ENCODE measurements at regions not wholly inside any gene's neighbourhood (a gene's known extent, or its start where the extent isn't known, plus 50 kb on each side); places are given as distances from the start of the nearest gene placed in this dataset.
"Not testable (repeated sequence)": the region's sequence is repeated elsewhere in the genome, so short reads cannot be mapped to it uniquely, and the experiment has no call there.

DNA sequence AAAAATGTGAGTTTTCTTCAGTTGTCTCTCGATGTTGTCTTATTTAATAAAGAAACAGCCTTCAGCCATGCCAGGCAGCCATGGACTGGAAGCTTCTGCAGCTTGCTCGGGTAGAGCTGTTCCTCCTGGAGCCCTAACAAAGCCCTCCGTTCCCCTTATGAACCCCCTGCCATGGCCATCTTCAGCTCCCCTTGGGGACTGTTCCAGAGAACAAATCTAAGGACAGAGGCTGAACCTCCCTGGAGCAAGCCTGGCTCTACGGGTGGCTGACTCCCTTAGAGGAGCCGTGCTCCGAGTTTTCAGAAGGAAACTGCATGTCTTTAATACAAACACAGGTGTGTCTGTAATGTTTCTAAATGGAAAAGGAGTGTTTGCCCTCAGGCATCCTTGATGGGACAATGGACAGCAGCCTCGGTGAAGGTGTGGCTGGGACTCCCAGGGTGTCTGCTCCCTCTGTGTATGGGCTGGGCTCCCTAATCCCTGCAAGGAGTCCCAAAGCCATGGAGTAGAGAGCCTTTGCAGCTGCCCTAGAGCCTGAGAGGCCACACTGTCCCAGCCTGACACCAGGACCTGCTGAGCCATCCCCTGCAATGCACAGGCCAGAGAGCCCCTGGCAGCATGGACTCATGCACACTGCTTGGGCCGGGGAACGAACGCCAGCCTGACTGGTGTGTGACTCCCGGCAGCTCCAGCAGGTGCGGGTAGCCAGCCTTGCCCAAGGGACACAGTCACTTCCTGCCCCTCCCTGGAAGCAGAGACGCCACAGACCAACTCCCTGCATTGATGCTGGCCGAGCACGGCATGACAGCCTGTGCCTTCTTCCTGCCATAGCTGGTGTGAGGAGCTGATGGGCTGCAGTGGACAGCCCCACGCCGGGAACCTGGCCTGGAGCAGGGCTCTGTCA, 381.8 kb downstream of the TCERG1L start:
- DNase-seq = no peak

DNA sequence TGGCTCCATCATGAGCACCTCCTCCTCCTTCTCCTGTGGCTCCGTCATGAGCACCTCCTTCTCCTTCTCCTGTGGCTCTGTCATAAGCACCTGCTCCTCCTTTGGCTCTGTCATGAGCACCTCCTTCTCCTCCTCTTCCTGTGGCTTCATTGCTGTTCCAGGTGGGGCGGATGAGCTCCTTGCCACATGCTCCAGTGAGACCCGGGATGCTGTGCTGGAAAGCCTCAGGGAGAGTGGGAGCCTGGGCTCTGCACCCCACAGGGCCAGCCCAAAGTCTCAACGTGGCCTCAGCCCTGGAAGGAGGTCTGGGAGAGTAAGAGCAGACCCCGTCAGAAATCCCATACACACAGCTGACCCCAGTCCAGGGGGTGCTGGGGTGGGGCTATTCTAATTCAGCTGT, 380.7 kb downstream of the TCERG1L start:
- no peak for DNase-seq

GRCh38 chr10:130931256-130931655, 380.3 kb downstream of the TCERG1L start:
- DNase-seq = no peak

GRCh38 chr10:130932326-130933007, 379.1 kb downstream of the TCERG1L start:
- DNase-seq = no peak

- DNase-seq = no peak
Observed at GRCh38 chr10:130933008-130933390, 378.5 kb downstream of the TCERG1L start.

GRCh38 chr10:130934293-130935127, 377.0 kb downstream of the TCERG1L start:
- no peak for DNase-seq

GRCh38 chr10:130935128-130935439, 376.4 kb downstream of the TCERG1L start:
- DNase-seq = no peak

DNA sequence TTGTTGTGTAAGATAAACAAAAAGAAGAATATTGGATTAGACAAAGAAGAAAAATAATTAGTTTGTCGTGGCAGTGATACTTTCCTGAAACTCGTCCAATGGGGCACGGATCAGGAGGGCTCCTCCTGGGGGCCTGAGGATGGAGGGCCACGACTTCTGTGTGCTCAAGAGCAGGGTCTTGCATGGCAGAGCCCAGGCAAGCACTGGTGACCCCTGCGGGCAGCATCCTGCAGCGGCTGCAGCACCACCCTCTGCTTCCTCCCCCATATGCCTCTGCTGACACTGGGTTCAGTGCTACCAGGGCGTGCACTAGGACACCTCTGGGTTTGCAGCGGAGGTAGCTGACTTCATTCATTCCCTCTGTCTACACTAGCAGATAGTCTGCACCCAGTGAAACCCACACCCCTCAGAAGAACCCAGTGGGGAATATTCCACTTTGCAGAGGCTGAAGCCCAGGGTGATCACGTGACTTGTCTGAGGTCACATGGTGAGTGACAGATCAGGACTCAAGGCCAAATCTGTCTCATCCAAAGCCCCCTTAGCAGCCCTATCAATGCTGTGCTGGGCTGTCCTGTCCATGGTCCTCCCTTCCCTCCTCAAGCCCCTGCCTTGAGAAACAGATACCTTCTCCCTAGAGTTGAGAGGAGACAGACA, 375.5 kb downstream of the TCERG1L start:
- DNase-seq = no peak

- DNase-seq = no peak
Observed at GRCh38 chr10:130936851-130937250, 374.7 kb downstream of the TCERG1L start.

GRCh38 chr10:130938051-130938450, 373.5 kb downstream of the TCERG1L start:
- DNase-seq = no peak

DNA sequence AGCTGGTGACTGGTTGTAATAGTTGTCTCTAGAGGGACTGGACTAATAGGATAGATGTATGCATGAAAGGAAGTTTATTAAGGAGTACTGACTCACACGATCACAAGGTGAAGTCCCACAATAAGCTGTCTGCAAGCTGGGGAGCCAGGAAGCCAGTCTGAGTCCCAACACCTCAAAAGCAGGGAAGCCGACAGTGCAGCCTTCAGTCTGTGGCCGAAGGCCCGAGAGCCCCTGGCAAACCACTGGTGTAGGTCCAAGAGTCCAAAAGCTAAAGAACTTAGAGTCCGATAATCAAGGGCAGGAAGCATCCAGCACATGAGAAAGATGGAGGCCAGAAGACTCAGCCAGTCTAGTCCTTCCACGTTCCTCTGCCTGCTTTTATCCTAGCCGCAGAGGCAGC, 372.6 kb downstream of the TCERG1L start:
- not testable (repeated sequence) for DNase-seq

DNA sequence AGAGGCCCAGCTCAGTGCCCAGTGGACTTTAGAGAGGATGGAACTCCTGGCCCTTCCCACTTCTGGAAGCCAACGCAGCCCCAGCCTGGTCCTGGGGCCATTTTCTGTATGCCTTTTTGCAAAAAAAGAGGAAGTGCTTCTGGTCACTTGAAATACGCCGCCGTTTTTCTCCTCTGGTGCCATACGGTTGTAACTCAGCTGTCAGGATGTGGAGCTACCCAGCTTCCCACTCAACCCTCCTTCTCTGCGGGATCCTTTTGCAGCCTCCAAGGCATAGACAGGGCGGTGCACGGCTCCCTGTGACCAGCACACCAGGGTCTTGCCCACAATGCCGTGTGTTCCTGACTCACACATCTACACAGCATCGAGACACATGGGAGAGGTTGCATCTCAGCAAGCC, 369.6 kb downstream of the TCERG1L start:
- no peak for DNase-seq

- no peak for DNase-seq
Observed at GRCh38 chr10:130952086-130952485, 359.4 kb downstream of the TCERG1L start.

DNA sequence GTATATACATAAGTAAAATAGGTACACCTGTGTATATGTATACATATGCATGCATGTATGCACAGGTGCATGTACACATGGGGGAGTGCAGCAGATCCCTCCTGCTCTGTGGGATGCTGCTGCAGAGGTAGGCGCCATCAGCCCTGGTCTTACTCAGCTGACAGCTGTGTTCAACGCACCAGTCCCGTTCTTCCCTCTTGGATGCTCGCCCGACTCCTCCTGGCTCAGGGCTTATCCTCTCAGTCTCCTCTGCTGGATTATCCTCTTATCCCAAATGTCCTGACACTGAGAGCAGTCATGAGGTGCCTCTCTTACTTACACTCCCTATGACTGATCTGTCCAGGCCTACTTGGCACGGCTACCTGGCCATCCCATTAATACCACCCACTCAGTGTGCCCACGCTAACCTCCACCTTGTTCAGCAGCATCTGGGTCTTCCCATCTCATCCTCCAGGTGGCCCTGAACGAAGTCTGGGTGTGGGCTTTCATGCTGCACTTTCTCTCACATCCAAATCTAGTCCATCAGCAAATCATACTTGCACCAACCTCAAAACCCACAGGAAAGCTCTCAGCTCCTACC, 357.1 kb downstream of the TCERG1L start:
- no peak for DNase-seq

DNA sequence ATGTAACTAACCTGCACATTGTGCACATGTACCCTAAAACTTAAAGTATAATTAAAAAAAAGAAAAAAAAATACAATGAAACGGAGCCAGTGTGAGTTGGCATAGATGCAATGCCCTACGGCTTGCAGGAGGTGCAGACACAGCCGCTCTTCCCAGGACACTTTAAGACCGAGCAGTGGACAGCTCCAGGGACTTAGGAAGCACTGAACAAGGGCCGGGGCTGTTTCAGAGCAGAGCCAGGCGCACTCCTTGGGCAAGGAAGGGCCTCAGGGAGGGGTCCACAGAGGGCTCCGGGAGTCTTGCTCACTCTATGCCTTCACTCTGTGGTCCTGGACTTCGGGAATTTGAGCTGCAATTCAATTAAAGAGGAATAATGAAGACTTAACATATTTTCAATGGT, 355.3 kb downstream of the TCERG1L start:
- DNase-seq = no peak

DNA sequence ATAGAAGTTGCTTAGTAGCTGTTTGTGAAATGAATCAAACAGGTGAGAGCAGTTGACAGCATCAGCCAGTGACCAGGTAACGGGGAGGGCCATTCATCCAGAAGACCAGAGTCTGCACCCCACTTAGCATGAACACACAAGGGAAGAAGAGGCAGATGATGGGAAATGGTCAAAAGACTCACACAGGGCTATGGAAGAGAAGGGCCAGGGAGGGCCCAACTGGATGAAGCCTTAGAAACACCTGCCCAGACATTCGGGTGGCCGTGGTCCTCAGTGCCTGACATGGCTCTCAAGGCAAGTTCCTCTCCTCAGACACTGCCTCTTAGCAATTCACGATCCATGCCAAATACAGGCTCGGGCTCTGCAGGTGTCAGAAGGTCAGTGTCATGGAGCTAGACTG, 354.1 kb downstream of the TCERG1L start:
- DNase-seq = no peak

DNA sequence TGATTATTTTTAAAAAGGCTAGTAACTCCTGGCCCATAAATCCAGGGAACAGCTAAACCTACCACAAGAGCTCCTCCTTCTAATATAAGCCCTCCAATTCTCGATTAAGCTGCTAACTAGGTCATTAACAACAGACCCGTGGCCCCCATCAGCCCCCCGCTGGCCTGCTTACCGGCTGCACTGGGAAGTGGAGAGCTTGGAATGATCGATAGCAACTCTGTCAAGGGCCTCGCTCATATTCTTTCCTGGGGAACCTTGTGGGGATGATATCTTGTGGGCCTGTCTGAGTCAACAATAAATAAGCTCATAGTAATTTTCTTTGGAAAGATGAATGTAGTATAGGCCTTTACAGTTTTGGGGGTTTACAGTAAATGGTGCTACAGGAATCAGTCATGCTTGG, 353.5 kb downstream of the TCERG1L start:
- no peak for DNase-seq

DNA sequence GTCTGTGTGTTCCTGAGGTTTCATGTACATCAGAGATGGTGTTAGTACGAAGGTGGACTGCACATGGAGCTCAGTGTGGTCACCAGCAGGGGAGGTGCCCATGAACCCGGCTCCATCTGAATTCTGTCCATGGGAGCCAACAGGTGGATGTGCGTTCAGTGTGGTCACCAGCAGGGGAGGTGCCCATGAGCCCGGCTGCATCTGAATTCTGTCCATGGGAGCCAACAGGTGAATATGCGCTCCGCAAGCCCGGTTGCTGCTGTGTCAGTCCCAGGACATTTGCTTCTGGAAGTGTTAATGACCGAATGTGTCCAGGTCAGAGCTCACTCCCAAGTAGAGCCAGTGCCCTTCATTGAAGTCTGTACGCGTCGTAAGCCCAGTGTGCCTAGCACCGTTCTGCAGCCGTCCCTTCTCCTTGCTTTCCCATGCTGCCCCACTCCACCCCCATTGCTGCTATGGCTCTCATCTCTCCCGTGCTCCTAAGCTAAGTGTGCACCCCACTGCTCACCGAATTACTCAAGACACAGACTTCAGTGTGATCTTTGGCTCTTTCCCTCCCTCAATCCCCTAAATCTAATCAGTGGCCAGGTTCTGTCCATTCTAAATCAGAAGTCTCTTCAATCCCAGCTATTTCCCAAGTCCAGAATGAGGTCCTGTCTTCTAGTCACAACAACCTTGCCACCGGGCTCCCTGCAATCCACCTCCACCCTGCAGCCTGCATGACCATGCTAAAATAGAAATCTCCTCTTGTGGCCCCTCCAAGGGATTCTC, 352.4 kb downstream of the TCERG1L start:
- no peak for DNase-seq

- DNase-seq = no peak
Observed at GRCh38 chr10:130959752-130960195, 351.7 kb downstream of the TCERG1L start.

DNA sequence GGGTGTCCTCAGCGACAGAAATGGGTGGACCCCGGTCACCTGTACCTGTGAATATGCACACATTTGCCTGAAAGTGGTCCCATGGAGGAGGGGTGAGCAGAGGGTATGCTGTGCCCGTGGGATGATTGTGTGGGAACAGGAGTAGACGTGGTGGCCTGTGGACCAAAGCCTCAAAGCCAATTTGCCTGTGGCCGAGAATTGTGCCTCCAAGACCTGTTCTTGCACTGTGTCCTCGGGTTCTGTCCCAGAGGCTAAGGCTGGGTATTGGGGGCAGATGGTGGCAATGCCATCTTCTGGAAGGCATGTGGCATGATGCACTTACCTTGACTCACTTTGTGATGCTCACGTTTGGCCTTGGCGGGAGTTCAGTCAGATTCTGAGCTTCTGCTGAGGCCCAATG, 351.0 kb downstream of the TCERG1L start:
- DNase-seq = no peak

DNA sequence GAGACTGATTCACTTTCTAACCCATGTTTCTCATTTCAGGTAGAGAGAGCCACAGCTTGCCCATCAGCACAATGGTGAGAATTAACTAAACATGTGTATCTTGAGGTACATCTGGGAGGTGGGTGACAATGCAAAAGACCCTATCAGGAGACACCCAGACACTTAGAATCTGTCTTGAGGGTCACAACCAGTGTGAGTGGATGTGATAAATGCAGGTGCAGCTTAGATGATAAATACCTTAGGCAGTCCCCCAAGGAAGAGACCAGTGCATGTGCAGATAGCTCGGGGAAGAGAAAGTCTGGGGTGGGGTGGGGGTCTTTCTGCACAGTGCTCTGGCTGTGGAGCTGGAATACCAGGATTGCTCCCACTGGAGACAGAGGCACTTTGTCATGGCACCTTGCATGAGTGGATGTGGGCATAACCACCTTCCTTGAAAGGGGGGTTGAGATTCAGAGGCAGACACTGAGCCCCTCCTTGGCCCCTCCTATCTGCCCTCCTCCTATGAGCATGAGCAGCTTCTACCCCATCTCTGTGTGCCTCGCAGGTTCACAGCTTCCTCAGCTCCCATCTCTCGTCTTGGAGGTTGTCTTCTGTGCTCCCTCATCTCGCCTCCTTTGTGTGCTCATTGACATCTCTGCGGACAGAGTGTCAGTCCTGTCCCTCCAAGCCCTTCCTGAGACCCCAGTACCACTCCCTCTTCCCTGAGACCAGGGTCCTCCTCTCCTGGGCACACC, 349.8 kb downstream of the TCERG1L start:
- no peak for DNase-seq
